BJ (cell line): ENCODE measurements at regions not wholly inside any gene's neighbourhood (a gene's known extent, or its start where the extent isn't known, plus 50 kb on each side); places are given as distances from the start of the nearest gene placed in this dataset.

Experiments
- CTCF ChIA-PET: fragments of 350-600 bp; formaldehyde crosslinking; extraction: SDS; loops from one replicate; lab custom pipeline; 2021; ENCODE audit warnings: antibody characterized with exemption, inconsistent platforms; lab: Yijun Ruan, JAX
- POLR2A ChIA-PET: fragments of 300-600 bp; sonication (Branson Sonifier 250); formaldehyde crosslinking; extraction: SDS; loops from one replicate; lab custom pipeline; 2021; ENCODE audit warnings: antibody characterized with exemption; lab: Charles Lee
- DNase-seq: peaks from one replicate; pipeline ENCODE4 v3.0.0-alpha.2; 2011; ENCODE audit warnings: low read depth
- H3K27me3 ChIP-seq: 2 replicates; pipeline ENCODE4 v1.6.0; 2011; ENCODE audit warnings: low read length; ENCODE audit not compliant: control insufficient read depth, insufficient read depth
- H3K36me3 ChIP-seq: 2 replicates; pipeline ENCODE4 v1.5.1; 2011; ENCODE audit warnings: low read length; ENCODE audit not compliant: control insufficient read depth, insufficient read depth
- H3K4me3 ChIP-seq: 2 replicates; pipeline ENCODE4 v1.5.1; 2011; ENCODE audit warnings: low read depth, mild to moderate bottlenecking, control low read depth, low read length
- TF ChIP-seq, protein P1 (sequence below): IDR thresholded peaks from 2 replicates; pipeline ENCODE4 v1.5.1; 2011; ENCODE audit warnings: low read depth, mild to moderate bottlenecking, control low read depth, inconsistent platforms, low read length, moderate library complexity; ENCODE audit not compliant: insufficient read depth

DNA sequence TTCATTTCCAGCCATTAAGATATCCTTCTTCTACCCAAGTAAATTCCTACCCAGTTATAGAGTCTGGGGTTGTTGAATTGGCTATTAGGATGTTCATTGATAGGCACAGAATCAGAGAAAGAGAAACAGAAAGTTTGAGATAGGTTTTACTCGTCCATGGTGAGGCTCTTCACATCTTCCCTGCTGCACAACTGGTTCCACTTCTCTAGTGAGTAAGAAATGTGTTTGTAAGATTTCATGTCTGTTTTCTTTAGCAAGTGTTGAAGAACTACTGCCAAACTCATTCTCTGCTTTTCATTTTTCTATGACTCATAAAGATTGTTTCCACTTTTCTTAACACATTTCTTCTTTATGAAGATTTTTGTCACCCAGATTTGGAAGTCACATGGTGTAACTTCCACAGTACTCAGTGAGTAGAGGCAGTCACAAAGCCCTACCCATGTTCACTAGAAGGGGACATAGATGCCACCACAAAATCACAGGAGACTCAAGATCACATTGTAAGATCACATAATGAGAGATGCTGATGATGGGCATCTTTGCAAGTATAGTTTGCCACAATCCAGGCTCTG lies 152.3 kb downstream of the SNX7 start:
- ChIA-PET CTCF (interaction anchor here (1.0 kb wide), 1 partner anchor 21 kb away, joined by 3 read pairs; no protein-coding TSS in a partner anchor), POLR2A (no interaction called here)
- no peak overlapping the region for H3K4me3 ChIP-seq
- TF ChIP-seq, protein P1, sequence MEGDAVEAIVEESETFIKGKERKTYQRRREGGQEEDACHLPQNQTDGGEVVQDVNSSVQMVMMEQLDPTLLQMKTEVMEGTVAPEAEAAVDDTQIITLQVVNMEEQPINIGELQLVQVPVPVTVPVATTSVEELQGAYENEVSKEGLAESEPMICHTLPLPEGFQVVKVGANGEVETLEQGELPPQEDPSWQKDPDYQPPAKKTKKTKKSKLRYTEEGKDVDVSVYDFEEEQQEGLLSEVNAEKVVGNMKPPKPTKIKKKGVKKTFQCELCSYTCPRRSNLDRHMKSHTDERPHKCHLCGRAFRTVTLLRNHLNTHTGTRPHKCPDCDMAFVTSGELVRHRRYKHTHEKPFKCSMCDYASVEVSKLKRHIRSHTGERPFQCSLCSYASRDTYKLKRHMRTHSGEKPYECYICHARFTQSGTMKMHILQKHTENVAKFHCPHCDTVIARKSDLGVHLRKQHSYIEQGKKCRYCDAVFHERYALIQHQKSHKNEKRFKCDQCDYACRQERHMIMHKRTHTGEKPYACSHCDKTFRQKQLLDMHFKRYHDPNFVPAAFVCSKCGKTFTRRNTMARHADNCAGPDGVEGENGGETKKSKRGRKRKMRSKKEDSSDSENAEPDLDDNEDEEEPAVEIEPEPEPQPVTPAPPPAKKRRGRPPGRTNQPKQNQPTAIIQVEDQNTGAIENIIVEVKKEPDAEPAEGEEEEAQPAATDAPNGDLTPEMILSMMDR = no peak
- no peak for DNase-seq
- no peaks in the 10 kb centered on the region for H3K36me3 ChIP-seq
- H3K27me3 ChIP-seq = peaks cover 2% of the 10 kb centered on the region; the same call in 1 of the 2 replicates

DNA sequence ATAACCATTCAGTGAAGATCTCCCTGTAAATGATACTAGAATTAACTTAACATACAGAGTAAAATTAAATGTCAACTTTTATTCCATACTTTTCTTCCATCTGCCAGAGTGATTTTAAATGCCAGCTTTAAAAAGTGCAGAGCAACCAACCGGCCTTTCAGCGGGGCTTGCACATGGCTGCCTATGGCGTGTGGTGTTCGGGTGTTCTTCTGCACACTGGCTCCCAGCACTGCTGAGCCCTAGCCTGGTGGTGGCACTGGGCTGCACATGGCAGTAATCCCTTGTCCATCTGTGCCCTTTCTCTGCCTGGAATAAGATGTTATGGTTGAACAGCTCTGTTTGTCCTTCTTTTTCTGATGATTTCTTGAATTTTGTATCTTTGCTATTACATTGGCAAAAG lies 156.3 kb downstream of the SNX7 start:
- TF ChIP-seq, protein P1 = no peak
- peaks cover 2% of the 10 kb centered on the region; the same call in 1 of the 2 replicates for H3K27me3 ChIP-seq
- no peaks in the 10 kb centered on the region for H3K36me3 ChIP-seq
- DNase-seq = no peak
- ChIA-PET POLR2A (no interaction called here), CTCF (no interaction called here)
- H3K4me3 ChIP-seq = no peak overlapping the region

DNA sequence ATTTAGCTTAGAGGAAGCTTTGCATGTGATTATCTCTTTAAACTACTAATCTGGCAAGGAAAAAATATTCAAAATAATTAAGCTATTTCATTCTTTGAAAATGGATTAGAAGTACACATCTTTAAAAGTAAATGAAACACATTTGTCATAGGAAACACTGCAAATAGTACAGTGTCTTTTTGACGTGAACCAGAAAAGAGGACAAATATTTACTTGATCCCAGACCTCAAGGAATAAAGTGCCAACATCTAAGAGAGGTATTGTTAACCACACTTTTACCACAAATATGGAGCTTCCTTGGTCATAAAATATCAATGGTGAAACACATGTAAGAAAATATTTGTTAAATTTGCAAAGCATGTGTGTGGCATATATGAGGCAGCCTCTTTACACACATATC lies 159.9 kb downstream of the SNX7 start:
- ChIA-PET POLR2A (no interaction called here), CTCF (interaction anchor here (1.7 kb wide), 1 partner anchor 27 kb away, joined by 3 read pairs; no protein-coding TSS in a partner anchor)
- peaks cover 2% of the 10 kb centered on the region; the same call in 1 of the 2 replicates for H3K27me3 ChIP-seq
- TF ChIP-seq, protein P1 = no peak
- no peak overlapping the region for H3K4me3 ChIP-seq
- H3K36me3 ChIP-seq = no peaks in the 10 kb centered on the region
- no peak for DNase-seq

DNA sequence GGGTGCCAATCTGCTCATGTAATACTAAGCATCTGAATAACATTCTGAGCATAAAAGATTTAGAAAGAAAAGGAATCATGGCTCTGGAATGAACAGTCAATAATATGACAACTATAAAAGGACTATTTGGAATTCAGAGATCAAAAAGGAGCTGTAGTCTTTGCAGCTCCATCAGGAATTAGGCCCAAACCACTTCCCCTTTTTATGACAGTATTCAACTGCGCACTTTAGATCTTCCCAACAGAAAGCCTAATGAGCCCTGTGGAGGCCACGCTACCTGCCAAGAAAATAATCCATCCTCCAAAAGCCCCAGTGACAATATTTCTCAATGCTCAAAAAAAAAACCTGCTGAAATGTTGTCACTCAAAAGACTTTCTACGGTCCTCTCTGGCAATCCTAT lies 163.2 kb downstream of the SNX7 start:
- ChIA-PET CTCF (no interaction called here), POLR2A (no interaction called here)
- TF ChIP-seq, protein P1 = no peak
- no peak overlapping the region for H3K4me3 ChIP-seq
- no peak for DNase-seq
- no peaks in the 10 kb centered on the region for H3K36me3 ChIP-seq
- no peaks in the 10 kb centered on the region for H3K27me3 ChIP-seq

DNA sequence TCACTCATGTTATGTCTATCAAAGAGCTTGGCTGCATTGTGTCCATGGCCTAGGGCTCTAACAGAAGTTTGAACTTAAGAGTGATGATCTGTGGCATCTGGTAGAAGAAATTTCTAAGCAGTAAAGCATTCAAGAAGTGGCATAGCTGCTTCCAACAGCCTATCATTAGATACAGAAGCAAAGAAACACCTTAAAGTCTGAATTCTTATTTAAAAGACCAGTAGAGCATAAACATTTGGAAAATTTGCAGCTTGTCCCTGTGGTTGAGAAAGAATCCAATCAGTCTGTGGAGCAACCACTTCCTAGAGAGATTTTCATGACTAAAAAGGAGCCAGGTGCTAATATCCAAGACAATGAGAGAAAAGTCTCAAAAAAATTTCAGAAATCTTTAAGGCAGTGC lies 165.5 kb downstream of the SNX7 start:
- no peak for DNase-seq
- CTCF ChIA-PET = no interaction called here
- POLR2A ChIA-PET = no interaction called here
- Histone ChIP-seq H3K36me3 (no peaks in the 10 kb centered on the region), H3K4me3 (no peak overlapping the region), H3K27me3 (no peaks in the 10 kb centered on the region)
- TF ChIP-seq, protein P1 = no peak
